Activated CD4-positive, CD25-positive, alpha-beta regulatory T cell treated with anti-CD3 and anti-CD28 coated beads, Interleukin-2, amount 50 U/mL, for 72 hours (primary cell): ENCODE measurements at regions not wholly inside any gene's neighbourhood (a gene's known extent, or its start where the extent isn't known, plus 50 kb on each side); places are given as distances from the start of the nearest gene placed in this dataset.

Experiments used
- DNase-seq: peaks from one replicate; pipeline ENCODE4 v3.0.0; 2021

DNA sequence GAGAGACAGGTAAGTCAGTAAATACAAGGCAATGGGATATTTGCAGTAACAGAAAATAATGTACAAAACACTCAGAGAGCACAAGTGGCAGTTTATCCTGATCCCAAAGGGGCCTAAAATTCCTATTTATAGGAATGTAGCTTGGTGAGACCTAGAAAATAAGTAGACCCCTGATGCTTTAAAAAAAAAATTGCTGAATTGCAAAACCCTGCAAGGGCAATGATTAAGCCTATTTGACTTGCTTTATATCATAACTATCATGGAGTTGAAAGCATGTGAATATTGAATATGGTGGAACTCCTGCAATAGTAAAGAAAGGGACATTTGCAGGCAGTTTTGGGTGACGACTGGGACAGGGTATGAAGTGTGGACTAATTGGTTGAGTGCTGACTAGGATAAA, 101.9 kb upstream of the C1orf21 start:
- no peak for DNase-seq

DNA sequence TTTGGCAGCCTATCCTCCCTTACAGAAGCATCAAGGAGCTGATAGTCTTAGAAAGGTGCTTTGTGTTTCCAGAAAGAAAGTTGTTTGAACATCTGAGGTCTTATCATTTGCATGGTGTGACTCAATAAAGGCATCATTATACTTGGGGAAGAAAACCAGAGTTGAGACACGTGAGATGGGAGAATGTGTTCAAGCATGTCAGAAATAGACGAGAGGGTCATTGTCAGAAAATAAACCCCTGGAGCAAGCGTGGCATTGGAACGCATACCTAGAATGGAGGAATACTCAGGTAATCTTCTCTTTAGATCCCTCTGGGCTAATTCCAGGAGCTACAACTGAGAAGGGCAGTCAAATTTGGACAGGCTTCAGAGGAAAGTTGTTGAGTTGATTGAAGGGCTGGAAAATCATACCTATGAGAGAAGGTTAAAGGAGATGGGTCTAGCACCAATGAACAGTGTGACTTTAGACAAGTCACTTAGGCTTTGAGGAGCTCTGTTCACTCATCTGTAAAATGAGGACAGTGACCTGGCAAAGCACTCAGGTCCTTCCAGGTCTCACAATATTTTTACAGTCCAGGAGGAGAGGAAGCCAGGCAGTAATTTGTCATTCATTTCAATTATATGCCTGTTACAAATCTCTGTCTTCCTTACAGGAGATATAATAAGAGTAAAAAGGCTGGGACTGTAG, 101.3 kb upstream of the C1orf21 start:
- no peak for DNase-seq

GRCh38 chr1:184287001-184287400, 99.8 kb upstream of the C1orf21 start:
- DNase-seq, result no peak

DNA sequence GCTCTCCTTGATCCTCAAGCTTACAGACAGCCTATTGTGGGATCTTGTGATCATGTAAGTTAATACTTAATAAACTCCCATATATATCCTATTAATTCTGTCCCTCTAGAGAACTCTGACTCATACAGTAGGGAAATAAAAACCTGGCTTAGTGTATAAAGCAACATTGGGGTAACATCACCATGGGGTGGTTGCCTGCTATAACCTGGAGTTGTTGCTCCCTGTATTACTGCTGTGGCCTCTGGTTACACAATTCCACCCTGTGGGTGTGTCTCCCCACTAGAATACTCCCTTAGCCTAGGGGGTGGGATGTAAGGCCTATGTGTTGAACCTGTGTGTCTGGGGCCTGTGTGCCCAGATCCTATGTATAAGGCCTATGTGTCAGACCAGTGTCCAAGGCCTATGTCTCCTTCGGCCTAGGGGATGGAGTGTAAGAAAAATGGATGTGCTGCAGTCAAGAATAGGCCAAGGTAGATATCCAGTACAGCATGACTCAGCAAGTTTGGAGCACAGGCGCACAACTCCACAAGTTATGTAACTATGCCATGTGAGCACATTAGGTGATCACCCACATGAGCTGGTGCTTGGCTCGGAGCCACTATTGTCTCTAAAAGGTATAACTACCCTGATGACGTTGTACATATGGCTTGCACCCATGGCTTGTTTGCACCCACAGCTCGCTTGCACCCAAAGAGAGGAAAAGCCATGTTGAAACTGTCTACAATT, 96.8 kb upstream of the C1orf21 start:
- DNase-seq, result no peak

- no peak for DNase-seq
Measured at GRCh38 chr1:184291701-184292100, 95.1 kb upstream of the C1orf21 start.

- no peak for DNase-seq
Measured at GRCh38 chr1:184292101-184292500, 94.7 kb upstream of the C1orf21 start.

GRCh38 chr1:184294101-184294500, 92.7 kb upstream of the C1orf21 start:
- no peak for DNase-seq

GRCh38 chr1:184296466-184297243, 90.2 kb upstream of the C1orf21 start:
- DNase-seq, result no peak

- no peak for DNase-seq
Measured at GRCh38 chr1:184297244-184297750, 89.5 kb upstream of the C1orf21 start.

- DNase-seq, result no peak
Measured at GRCh38 chr1:184298440-184299405, 88.1 kb upstream of the C1orf21 start.

DNA sequence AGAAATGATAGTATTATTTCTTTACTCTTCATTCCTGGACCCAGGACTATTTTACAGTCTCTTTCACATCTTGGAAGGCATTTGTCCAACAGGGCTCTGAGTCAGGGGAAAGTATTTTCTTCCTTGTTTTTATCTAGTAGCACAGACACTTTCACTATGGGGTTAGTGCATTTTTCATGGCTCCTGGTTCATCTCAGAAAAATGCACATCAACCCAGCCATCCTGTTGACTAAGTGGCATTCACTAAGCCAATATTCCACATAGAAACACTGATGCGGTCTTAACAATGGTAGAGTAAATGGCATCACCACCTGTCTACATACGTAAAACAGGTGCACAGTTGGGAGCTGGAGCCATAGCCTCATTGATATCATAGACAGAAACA, 87.4 kb upstream of the C1orf21 start:
- no peak for DNase-seq

- DNase-seq, result no peak
Measured at GRCh38 chr1:184299796-184300195, 87.0 kb upstream of the C1orf21 start.

DNA sequence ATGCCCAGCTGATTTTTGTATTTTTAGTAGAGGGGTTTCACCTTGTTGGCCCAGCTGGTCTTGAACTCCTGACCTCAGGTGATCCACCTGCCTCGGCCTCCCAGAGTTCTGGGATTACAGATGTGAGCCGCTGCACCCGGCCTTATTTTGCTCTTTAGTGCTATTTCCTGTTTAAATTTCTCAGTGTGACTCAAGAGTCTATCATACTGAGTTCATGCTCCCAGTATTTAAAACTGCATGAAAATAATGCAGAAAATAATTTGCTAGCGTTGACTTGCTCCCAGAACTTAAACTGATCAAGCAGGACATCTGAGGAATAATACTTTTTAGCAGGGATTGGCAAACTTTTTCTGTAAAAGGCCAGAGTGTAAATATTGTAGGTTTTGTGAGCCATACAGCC, 86.4 kb upstream of the C1orf21 start:
- no peak for DNase-seq

GRCh38 chr1:184301227-184301626, 85.6 kb upstream of the C1orf21 start:
- DNase-seq, result no peak

DNA sequence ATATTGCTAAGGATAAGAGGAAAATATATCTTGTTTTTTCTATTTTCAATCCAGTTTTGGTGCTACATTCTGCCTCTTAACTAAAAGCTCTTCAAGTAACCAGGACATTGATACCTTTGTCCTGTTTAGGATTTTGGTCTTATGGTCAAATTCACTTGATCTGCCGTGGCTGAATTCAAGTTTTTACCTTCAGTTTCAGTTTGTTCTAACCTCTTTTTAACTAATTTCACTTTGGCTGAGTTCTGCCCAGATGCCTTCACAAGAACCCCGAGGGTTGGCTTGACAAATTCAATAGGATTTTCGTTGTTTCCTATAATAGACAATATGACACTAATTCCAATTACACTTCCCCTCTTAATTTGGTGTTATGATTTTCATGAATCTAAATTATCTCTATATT, 84.5 kb upstream of the C1orf21 start:
- no peak for DNase-seq

GRCh38 chr1:184310157-184310819, 76.5 kb upstream of the C1orf21 start:
- DNase-seq, result no peak

- no peak for DNase-seq
Measured at GRCh38 chr1:184311580-184311979, 75.2 kb upstream of the C1orf21 start.

- DNase-seq, result no peak
Measured at GRCh38 chr1:184315254-184315653, 71.6 kb upstream of the C1orf21 start.

GRCh38 chr1:184319879-184320278, 67.0 kb upstream of the C1orf21 start:
- no peak for DNase-seq

DNA sequence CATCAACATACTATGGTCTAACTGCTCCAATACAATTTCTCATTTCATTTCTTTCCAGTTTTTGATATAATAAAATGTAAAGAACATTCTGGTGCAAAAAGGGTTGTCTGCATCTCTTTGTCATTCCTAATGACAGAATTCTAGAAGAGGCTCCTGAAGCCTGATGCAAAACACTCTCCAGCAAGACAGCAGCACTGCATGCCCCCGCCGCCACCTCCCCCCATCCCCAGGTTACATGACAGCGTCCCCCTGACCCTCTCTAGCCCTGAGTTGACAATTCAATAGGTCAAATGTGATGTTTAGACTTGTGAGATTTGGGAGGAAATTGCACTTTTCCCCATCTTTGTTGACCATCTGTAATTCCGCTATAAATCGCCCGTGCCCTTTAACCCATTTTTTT, 64.6 kb upstream of the C1orf21 start:
- no peak for DNase-seq

GRCh38 chr1:184324972-184325371, 61.9 kb upstream of the C1orf21 start:
- DNase-seq, result no peak

- DNase-seq, result no peak
Measured at GRCh38 chr1:184326278-184326677, 60.6 kb upstream of the C1orf21 start.
